Glomerular endothelial cell (primary cell): ENCODE measurements at regions not wholly inside any gene's neighbourhood (a gene's known extent, or its start where the extent isn't known, plus 50 kb on each side); places are given as distances from the start of the nearest gene placed in this dataset.
"Not testable (repeated sequence)": the region's sequence is repeated elsewhere in the genome, so short reads cannot be mapped to it uniquely, and the experiment has no call there.

Experiments
- DNase-seq: peaks from one replicate; pipeline ENCODE4 v3.0.0-alpha.2; 2011; ENCODE audit warnings: low read depth, low spot score; ENCODE audit errors: extremely low read depth

- not testable (repeated sequence) for DNase-seq
Measured at GRCh38 chr2:7696556-7696955, 779.3 kb downstream of the RNF144A start.

DNA sequence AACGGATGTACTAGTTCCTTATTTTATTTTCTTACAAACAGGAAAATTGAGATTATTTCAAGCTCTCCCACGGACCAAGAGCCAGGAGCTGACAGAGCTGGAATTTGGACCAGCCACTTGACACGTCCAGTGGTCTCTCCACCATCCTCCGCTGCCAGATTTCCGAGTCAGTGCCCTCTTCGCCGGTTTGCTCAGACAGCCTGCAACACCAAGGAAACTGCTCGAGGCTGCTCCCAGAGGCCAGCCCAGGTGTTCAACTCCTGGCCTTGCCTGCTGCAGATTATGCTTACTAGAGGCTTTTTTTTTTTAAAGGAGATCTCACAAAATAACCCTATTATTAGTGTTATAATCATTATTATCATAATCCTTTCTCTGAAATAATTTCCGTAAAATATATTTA lies 779.8 kb downstream of the RNF144A start:
- no peak for DNase-seq

- no peak for DNase-seq
Measured at GRCh38 chr2:7701791-7702190, 784.6 kb downstream of the RNF144A start.

GRCh38 chr2:7703048-7703447 lies 785.8 kb downstream of the RNF144A start:
- DNase-seq = no peak

- no peak for DNase-seq
Measured at GRCh38 chr2:7703543-7704144, 786.4 kb downstream of the RNF144A start.

DNA sequence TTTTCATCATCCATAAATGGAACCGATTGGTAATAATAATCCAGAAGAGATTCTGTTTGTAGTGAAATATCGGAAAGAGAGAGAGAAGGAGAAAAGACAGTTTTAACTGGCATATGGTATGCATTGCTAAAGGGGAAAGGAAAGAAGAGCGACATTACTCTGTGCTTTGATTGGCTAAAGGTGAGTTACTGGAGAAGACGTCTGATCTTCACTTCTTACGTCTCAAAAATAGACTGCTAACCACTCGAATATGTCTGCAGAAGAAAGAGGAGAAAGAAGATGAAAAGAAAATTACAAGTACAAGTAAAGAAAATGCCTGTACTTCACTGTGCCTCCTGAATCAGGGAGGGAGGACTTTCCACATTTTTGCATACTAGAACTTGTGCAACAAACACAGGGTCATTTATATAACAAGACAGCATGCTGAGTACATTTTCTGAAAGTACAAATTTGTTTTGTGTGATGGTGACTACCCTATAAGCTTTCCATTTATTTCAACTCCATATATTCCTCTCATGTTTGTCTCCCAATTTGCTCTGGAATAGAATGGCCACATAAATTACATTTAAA lies 787.2 kb downstream of the RNF144A start:
- no peak for DNase-seq

GRCh38 chr2:7706791-7707190 lies 789.6 kb downstream of the RNF144A start:
- DNase-seq = no peak

DNA sequence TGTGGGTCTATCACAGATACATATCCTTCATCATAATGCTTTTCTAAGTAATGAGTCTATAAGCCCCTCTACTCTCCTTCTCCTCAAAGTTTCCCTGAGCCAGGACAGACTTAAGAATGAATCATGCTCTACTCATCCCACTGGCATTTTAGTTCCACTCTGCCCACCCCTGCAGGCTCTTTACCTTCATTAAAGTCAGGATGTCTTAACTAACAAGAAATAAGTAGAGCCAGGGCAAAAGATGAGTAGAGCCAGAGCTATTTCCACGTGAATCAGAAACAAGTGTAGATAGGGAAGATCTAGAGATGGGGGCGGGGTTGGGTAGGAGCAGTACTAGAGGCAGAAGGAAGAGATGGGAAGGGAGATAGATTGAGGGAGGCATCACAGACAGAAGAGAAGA lies 790.5 kb downstream of the RNF144A start:
- no peak for DNase-seq

DNA sequence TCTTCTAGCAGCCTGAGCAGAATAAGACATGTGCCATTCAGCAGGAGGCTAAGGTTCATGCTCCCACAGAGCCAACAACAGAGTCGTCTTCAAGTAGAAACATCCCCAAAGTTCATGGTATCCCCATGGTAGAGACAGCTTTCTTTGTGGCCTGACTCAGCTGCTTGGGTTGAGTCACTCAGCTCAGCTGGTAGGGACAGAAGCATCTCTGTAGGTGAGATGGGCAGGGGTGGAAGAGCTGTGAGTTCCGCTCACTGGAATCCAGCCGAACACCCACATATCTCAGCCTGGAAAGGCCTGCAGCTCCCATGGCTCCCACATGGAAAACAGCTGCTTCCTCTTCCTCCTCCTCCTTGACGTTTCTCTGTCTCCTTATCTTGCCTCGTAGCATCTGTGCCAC lies 792.7 kb downstream of the RNF144A start:
- no peak for DNase-seq

DNA sequence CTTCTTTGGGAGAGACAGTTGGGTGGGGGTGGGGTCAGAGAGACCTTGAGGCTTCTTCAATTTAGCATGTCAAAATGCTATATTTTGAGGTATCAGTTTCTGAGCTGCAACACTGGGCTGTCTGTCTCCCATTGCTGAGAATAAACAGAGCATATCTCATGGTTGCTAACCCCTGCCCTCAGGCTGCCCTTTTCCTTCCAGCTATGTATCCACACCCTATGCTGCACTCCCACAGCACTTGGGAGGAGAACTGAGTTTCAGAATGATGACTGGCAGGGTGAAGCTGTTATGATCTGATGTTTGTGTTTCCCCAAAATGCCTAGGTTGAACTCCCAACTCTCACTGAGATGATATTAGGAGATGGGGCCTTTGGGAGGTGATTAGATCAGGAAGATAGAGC lies 794.0 kb downstream of the RNF144A start:
- no peak for DNase-seq

DNA sequence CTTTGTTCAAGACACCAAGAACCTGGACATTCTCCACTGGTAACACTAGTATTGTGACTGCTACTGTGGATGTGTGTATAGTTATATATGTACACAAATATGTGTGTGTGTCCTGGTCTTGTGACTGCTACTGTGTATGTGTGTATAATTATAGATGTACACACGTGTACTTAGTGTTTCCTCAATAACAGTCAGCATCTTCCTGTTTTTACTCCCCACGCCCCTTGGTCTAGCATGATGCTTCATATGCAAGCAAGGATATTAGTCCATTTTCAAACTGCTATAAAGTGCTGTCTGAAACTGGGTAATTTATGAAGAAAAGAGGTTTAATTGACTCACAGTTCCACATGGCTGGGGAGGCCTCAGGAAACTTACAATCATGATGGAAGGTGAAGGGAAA lies 802.7 kb downstream of the RNF144A start:
- DNase-seq = no peak

GRCh38 chr2:7721413-7721995 lies 804.3 kb downstream of the RNF144A start:
- no peak for DNase-seq

DNA sequence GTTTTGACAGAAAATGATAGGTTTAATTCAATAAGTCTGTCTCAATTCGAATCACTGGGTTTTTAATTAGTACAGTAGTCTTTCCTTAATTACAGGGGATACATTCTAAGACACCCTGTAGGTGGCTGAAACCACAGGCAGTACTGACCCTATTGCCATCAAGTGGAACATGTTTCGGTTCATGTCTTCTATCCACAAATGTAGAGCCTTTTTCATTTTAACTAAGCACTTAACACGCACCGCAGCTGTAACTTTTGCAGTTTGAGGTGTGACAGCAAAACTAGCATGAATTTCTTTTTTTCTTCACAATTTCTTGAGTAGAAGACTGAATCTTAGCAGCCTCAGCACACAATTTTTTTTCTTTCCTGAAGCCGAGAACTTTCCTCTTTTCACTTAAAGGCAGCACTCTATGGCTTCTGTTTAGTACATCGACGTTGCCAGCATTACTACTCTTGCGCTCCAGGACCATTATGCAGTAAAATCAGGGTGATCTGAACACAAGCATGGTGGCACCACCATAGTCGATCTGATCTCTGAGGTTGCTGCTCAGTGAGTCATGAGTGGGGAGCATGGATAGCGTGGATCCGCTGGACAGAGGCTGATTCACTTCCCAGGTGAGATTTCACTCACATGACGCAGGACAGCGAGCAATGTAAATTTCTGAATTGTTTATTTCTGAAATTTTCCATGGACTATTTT lies 805.1 kb downstream of the RNF144A start:
- no peak for DNase-seq

DNA sequence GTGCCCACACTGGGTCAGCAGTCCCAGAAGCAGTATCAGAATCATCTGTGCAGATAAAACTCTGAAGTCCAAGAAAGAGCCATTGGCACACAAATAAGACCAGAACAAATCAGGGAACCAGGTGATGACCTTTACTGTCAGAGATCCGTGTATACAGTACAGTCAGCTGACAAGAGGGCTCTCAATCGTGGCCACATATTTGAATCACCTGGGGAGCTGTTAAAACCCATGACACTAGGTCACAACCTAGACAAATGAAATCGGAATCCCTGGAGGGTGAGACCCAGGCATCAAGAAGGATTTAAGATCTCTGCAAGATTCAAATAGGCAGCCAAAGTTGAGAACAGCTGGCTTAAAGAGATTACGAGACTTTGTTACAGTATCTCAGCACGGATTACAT lies 807.1 kb downstream of the RNF144A start:
- DNase-seq = no peak

DNA sequence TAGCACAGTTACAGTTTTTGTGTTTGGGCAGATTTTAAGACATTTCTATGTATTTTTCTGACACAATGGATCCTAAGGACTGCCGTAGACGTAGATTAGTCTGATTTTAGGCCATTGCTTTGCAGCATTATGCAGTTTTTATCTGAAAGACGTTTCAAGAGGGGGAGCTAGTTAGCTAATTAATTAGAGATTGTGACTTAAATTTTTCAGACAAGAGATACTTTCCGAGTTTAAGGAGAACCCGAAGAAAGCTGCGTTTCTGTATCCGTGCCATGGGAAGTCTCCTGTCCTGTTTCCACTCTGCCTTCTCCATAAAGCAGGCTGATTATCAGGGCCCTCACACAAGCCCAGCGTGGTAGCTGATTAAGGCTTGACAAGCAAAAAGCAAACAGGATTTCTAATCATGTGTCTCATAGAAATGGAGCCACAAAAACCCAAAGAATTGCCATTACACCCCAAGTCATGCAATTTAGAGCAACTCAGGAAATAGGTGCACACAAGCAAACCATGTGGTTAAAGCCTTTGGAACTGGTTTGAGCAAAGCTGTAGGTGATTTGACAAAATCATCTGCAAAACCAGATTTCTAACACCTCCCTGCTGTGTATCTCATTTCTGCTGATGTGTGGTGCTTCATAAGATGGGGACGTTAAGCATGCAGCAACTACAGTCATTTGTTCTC lies 808.1 kb downstream of the RNF144A start:
- DNase-seq = no peak

- no peak for DNase-seq
Measured at GRCh38 chr2:7725850-7726242, 808.6 kb downstream of the RNF144A start.

- no peak for DNase-seq
Measured at GRCh38 chr2:7726989-7727388, 809.8 kb downstream of the RNF144A start.

- DNase-seq = no peak
Measured at GRCh38 chr2:7728388-7728787, 811.2 kb downstream of the RNF144A start.

- DNase-seq = no peak
Measured at GRCh38 chr2:7730449-7730848, 813.2 kb downstream of the RNF144A start.

GRCh38 chr2:7730990-7731389 lies 813.8 kb downstream of the RNF144A start:
- DNase-seq = no peak

DNA sequence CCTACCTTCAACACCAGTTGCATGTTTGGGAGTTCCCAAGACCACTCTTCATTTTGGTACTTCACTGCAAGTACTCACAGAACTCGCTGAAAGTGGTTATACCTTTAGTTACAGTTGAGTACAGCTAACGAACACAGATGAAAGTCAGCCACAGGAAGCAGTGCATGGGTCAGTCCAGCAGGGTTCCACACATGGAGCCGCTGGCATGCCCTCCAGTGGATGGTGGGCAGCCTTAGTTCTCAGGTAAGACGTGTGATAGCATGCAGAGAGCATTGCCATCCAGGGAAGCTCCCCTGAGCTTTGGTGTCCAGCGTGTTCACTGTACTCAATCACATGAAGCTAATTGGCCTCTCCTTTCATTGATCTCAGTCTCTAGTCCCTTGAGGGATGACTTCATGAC lies 815.3 kb downstream of the RNF144A start:
- no peak for DNase-seq
